Thyroid gland (tissue), 4 donors: ENCODE measurements at regions not wholly inside any gene's neighbourhood (a gene's known extent, or its start where the extent isn't known, plus 50 kb on each side); places are given as distances from the start of the nearest gene placed in this dataset.

Experiments
- POLR2A ChIP-seq, 2 donors: fragments of 450-650 bp; IDR thresholded peaks; one replicate each; pipeline ENCODE4 v1.6.1; 2017; ENCODE audit warnings: antibody characterized with exemption in 2 of 2, mild to moderate bottlenecking in 2 of 2, moderate library complexity in 1 of 2
- TF ChIP-seq, protein P1 (sequence below), 6 experiments: fragments of 200-600 bp in 3 of 6; fragments of 450-650 bp in 3 of 6; sonication (generic) in 3 of 6; IDR thresholded peaks; one replicate each; pipeline ENCODE4 v1.5.1; 2016 to 2019; ENCODE audit warnings: antibody characterized with exemption in 6 of 6, mild to moderate bottlenecking in 2 of 6, inconsistent platforms in 1 of 6, moderate library complexity in 1 of 6

DNA sequence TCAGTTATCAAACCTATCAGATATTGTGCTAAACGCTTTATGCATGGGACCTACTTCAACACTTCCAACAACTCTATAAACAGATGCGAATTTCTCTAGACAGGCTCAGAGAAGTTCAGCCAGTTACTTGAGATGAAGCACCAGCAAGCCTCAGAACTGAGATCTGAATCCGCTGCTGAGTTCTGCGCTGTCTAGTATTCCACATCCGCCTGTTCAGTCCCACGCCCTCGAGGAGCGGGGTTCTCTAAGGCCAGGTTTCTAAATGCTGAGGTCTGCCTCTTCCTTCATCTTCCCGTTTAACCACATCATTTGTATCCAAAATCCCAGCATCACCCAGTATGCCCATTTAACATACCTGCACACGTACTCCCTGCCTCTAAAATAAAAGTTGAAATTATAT lies 297.8 kb upstream of the ZNF32 start:
- TF ChIP-seq, protein P1, sequence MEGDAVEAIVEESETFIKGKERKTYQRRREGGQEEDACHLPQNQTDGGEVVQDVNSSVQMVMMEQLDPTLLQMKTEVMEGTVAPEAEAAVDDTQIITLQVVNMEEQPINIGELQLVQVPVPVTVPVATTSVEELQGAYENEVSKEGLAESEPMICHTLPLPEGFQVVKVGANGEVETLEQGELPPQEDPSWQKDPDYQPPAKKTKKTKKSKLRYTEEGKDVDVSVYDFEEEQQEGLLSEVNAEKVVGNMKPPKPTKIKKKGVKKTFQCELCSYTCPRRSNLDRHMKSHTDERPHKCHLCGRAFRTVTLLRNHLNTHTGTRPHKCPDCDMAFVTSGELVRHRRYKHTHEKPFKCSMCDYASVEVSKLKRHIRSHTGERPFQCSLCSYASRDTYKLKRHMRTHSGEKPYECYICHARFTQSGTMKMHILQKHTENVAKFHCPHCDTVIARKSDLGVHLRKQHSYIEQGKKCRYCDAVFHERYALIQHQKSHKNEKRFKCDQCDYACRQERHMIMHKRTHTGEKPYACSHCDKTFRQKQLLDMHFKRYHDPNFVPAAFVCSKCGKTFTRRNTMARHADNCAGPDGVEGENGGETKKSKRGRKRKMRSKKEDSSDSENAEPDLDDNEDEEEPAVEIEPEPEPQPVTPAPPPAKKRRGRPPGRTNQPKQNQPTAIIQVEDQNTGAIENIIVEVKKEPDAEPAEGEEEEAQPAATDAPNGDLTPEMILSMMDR (IDR thresholded peaks at IDR 0.05), result no peak
- TF ChIP-seq POLR2A (IDR thresholded peaks at IDR 0.05), result no peak
